Natural killer cell (primary cell): ENCODE measurements at regions not wholly inside any gene's neighbourhood (a gene's known extent, or its start where the extent isn't known, plus 50 kb on each side); places are given as distances from the start of the nearest gene placed in this dataset.

Source experiments
- ATAC-seq, 3 donors: fragments of 150-1000 bp in 2 of 3; fragments of 200-7000 bp in 1 of 3; cut with Tn5 transposase; 1 replicate in 1 of 3; 2 replicates in 2 of 3; pipeline ENCODE4 v1.10.0; 2021; ENCODE audit warnings: mild to moderate bottlenecking in 2 of 3, moderate library complexity in 2 of 3
- DNase-seq, 2 donors: peaks; one replicate each; pipeline versions ENCODE4 v3.0.0 to v3.0.0-alpha.2; 2013 to 2021; ENCODE audit warnings: mixed read lengths in 1 of 2
- H3K27ac ChIP-seq: one replicate; pipeline ENCODE4 v1.5.1; 2013; ENCODE audit warnings: mild to moderate bottlenecking, low read length
- H3K27me3 ChIP-seq: one replicate; pipeline ENCODE4 v1.6.1; 2013; ENCODE audit warnings: low read length; ENCODE audit not compliant: control insufficient read depth, insufficient read depth
- H3K36me3 ChIP-seq: one replicate; pipeline ENCODE4 v1.6.1; 2013; ENCODE audit warnings: low read length; ENCODE audit not compliant: control insufficient read depth, insufficient read depth
- H3K4me1 ChIP-seq: one replicate; pipeline ENCODE4 v1.6.1; 2013; ENCODE audit warnings: low read length; ENCODE audit not compliant: control insufficient read depth, insufficient read depth
- H3K4me3 ChIP-seq: one replicate; pipeline ENCODE4 v1.5.1; 2013; ENCODE audit warnings: low read length
- H3K9me3 ChIP-seq: one replicate; pipeline ENCODE4 v1.6.1; 2013; ENCODE audit warnings: low read length; ENCODE audit not compliant: control insufficient read depth, insufficient read depth
- H3K27ac Mint-ChIP-seq, 2 donors: one replicate each; pipeline ENCODE4 v1.8.0; 2022; ENCODE audit warnings: mild to moderate bottlenecking in 2 of 2, mixed read lengths in 2 of 2, moderate library complexity in 1 of 2
- H3K27me3 Mint-ChIP-seq, 2 donors: one replicate each; pipeline ENCODE4 v1.8.0; 2022; ENCODE audit warnings: low read depth in 2 of 2, mixed read lengths in 2 of 2
- H3K36me3 Mint-ChIP-seq: one replicate; pipeline ENCODE4 v1.8.0; 2022; ENCODE audit warnings: mixed read lengths
- H3K4me1 Mint-ChIP-seq, 2 donors: one replicate each; pipeline ENCODE4 v1.8.0; 2022; ENCODE audit warnings: mixed read lengths in 2 of 2
- H3K4me3 Mint-ChIP-seq: one replicate; pipeline ENCODE4 v1.8.0; 2022; ENCODE audit warnings: mild to moderate bottlenecking, moderate library complexity, mixed read lengths
- H3K9me3 Mint-ChIP-seq, 2 donors: one replicate each; pipeline ENCODE4 v1.8.0; 2022; ENCODE audit warnings: mixed read lengths in 2 of 2
- WGBS: methylation state at CpG from one replicate; pipeline ENCODE4 v1.1.7; 2013; ENCODE audit warnings: missing lambda C conversion rate; ENCODE audit not compliant: insufficient coverage; 5-methylcytosine and 5-hydroxymethylcytosine counted together
- intact Hi-C: fragments of 100-400 bp; cut with micrococcal nuclease; formaldehyde crosslinking; loops from one replicate; pipeline ENCODE4 v1.14.2; 2022
- TF ChIP-seq, protein P1 (sequence below): fragments of 200-600 bp; IDR thresholded peaks from one replicate; pipeline ENCODE4 v1.8.0; 2022; ENCODE audit warnings: antibody characterized with exemption

DNA sequence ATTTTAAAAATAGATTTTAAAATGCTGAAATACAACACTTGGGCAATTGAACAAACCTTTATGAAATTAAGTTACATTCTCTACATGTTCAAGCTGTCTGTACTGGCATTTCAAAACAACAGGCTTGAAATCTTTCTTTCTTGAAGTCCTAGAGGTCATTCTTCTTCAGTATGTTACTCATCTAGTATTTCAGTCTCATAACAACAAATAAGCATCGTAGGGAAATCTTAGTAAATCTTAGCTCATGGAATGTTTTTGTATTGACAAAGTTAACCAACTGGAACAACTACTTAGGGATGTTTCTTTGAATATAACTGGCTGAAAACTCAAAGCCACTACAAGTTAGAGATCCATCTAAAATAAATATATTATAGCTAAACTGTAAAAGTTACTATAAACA, 96.6 kb downstream of the KIF2B start:
- no CpG with 5 or more reads among the region's 1 CpG for WGBS
- Mint-ChIP-seq H3K4me3 (no peak overlapping the region), H3K27me3 (no peaks in the 10 kb centered on the region), H3K27ac (no peak overlapping the region), H3K9me3 (peaks cover 7 to 19% of the 10 kb centered on the region in 2 donors), H3K36me3 (peaks cover 5% of the 10 kb centered on the region), H3K4me1 (no peaks in the 10 kb centered on the region)
- Histone ChIP-seq H3K36me3 (no peaks in the 10 kb centered on the region), H3K9me3 (no peaks in the 10 kb centered on the region), H3K27ac (no peak overlapping the region), H3K27me3 (no peaks in the 10 kb centered on the region), H3K4me1 (no peaks in the 10 kb centered on the region), H3K4me3 (no peak overlapping the region)
- intact Hi-C loops, result no loop called here
- TF ChIP-seq, protein P1, sequence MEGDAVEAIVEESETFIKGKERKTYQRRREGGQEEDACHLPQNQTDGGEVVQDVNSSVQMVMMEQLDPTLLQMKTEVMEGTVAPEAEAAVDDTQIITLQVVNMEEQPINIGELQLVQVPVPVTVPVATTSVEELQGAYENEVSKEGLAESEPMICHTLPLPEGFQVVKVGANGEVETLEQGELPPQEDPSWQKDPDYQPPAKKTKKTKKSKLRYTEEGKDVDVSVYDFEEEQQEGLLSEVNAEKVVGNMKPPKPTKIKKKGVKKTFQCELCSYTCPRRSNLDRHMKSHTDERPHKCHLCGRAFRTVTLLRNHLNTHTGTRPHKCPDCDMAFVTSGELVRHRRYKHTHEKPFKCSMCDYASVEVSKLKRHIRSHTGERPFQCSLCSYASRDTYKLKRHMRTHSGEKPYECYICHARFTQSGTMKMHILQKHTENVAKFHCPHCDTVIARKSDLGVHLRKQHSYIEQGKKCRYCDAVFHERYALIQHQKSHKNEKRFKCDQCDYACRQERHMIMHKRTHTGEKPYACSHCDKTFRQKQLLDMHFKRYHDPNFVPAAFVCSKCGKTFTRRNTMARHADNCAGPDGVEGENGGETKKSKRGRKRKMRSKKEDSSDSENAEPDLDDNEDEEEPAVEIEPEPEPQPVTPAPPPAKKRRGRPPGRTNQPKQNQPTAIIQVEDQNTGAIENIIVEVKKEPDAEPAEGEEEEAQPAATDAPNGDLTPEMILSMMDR, result no peak
- DNase-seq (no peak), ATAC-seq (no peak)

DNA sequence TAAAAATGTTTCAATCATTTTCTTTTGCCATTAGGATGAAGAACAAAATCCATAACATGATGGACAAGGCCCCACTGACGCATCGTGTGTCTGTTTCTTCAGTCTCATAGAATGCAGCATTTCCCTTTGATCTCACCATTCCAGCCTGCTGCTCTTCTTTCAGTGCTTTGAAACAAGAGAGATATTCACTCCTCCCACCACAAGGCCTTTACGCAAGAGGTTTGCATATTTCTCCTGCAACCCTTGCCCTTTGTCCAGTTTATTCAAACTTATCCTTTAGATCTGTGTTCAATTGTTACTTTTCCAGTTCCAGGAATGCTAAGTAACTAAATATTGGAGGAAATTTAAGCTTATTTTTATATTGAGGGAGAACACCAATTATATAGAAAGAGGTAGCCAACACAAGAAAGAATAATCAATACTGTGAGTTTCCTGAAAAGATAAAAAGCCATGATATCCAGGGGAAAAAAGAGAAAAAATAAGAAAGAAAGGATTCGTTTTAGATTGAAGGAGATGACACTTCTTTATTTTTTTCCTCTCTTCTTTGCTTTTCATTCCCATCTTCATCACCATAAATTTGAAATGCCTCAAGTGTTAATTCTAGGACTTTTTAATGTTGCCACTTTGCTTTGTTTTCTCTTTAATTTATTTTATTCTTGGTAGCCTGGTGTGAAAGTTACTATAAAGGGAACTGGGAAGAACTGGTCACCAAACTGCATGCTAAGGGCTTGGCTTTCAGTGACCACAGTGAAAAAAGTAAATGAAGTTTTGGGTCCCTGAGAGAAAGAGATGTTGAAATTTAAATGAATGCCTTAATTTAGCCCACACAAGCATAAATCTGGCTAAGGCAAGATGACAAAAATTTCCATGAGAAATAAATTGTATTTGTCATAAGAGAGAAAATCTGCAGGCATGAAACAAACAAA, 102.1 kb downstream of the KIF2B start:
- no peak overlapping the region for H3K27ac ChIP-seq
- H3K4me3 ChIP-seq, result no peak overlapping the region
- H3K27me3 Mint-ChIP-seq, result no peaks in the 10 kb centered on the region
- H3K27ac Mint-ChIP-seq, result no peak overlapping the region
- no peak overlapping the region for H3K4me3 Mint-ChIP-seq
- H3K4me1 Mint-ChIP-seq, result no peaks in the 10 kb centered on the region
- TF ChIP-seq, protein P1, result no peak
- H3K4me1 ChIP-seq, result no peaks in the 10 kb centered on the region
- H3K36me3 Mint-ChIP-seq, result no peaks in the 10 kb centered on the region
- DNase-seq (no peak), ATAC-seq (no peak)
- 62% methylated on average over 3 of the region's 4 CpGs for WGBS
- no peaks in the 10 kb centered on the region for H3K36me3 ChIP-seq
- H3K9me3 Mint-ChIP-seq, result peaks cover 12 to 24% of the 10 kb centered on the region in 2 donors
- H3K27me3 ChIP-seq, result no peaks in the 10 kb centered on the region
- no peaks in the 10 kb centered on the region for H3K9me3 ChIP-seq
- intact Hi-C loops, result no loop called here

DNA sequence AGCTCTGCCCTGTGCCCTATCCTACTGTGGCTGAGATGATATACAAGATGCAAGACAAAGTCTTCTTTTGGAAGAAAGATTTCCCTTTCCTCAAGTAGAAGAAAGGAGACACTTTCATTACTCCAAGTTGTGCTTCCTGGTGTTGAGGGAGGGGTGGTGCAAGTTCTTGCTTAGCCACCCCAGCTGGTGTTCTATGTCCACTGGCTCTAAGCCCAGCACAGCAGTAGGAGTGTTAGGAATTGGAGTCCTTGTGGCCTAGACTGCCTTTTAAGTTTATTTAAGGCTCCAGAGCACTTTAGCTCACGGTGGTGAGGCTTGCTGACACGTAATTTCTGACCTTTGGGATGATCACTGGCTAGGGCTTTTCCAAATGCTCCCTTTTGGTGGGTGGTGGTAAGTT, 109.7 kb downstream of the KIF2B start:
- WGBS, result 46% methylated on average over 2 of the region's 2 CpGs
- Histone ChIP-seq H3K4me1 (no peaks in the 10 kb centered on the region), H3K27ac (no peak overlapping the region), H3K27me3 (no peaks in the 10 kb centered on the region), H3K9me3 (peaks cover 16% of the 10 kb centered on the region), H3K36me3 (no peaks in the 10 kb centered on the region), H3K4me3 (no peak overlapping the region)
- Mint-ChIP-seq H3K9me3 (peaks cover 13% of the 10 kb centered on the region in 2 donors), H3K27me3 (no peaks in the 10 kb centered on the region), H3K27ac (no peak overlapping the region), H3K4me1 (no peaks in the 10 kb centered on the region), H3K4me3 (no peak overlapping the region), H3K36me3 (no peaks in the 10 kb centered on the region)
- DNase-seq (no peak), ATAC-seq (no peak)
- TF ChIP-seq, protein P1, result no peak
- intact Hi-C loops, result no loop called here

DNA sequence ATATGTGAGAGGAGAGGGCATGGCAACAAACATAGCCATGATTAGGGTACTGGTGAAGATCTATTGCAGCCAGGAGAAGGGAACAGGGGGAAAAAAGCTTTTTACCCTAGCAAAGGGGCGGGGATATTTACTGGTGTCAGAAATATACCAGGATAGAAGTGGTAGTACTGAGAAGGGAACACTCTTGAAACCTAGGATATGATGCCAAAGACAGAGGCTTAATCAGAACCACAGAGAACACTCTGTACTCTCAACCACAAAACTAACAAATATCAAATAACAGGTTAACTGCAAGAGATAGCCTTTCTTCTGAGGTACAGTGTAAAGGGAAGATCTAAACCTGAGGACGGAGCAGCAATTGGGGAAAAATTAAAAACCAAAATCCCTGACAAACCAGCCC, 112.2 kb downstream of the KIF2B start:
- no peaks in the 10 kb centered on the region for H3K4me1 Mint-ChIP-seq
- 50% methylated on average over 1 of the region's 2 CpGs for WGBS
- H3K27me3 Mint-ChIP-seq, result no peaks in the 10 kb centered on the region
- DNase-seq (no peak), ATAC-seq (no peak)
- TF ChIP-seq, protein P1, result no peak
- Histone ChIP-seq H3K4me3 (no peak overlapping the region), H3K27ac (no peak overlapping the region), H3K9me3 (peaks cover 16% of the 10 kb centered on the region), H3K36me3 (no peaks in the 10 kb centered on the region), H3K4me1 (no peaks in the 10 kb centered on the region), H3K27me3 (no peaks in the 10 kb centered on the region)
- H3K36me3 Mint-ChIP-seq, result no peaks in the 10 kb centered on the region
- H3K9me3 Mint-ChIP-seq, result peaks cover 10 to 13% of the 10 kb centered on the region in 2 donors
- H3K4me3 Mint-ChIP-seq, result no peak overlapping the region
- no peak overlapping the region for H3K27ac Mint-ChIP-seq
- intact Hi-C loops, result no loop called here
